ENCODE measurements at regions not wholly inside any gene's neighbourhood (a gene's known extent, or its start where the extent isn't known, plus 50 kb on each side); places are given as distances from the start of the nearest gene placed in this dataset.

DNA sequence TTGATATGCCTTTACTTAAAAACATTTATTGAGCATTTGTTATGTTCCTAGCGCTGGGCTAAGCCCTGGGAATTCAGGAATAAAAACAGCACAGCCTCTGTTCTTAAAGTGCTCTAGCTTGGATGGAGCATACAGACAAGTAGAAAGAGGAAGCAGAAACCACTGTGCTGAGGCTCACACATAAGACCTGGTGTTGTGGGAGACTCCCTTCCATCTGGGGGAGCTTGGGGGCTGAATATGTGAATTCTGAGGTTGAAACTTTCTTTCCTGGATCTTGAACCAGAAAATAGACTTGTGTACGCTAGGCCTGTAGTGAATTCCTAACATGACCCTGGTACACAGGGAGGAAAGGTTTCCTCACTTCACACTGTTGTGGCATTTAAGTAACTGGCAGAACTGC, 209.9 kb downstream of the ZNF326 start:
- no peak overlapping the region for H2AFZ ChIP-seq
- no peak for DNase-seq (ENCODE audit: low spot score)
- H3K27ac ChIP-seq: no peak overlapping the region
- H3K79me2 ChIP-seq: no peaks in the 10 kb centered on the region
- no peaks in the 10 kb centered on the region for H4K20me1 ChIP-seq (ENCODE audit: insufficient read depth, poor library complexity, severe bottlenecking)
- H3K9me2 ChIP-seq (replicated peaks; ENCODE audit: insufficient read depth): no peaks in the 10 kb centered on the region
- no peak overlapping the region for H3K4me3 ChIP-seq
- no peak overlapping the region for H3K4me2 ChIP-seq
- H3K9me3 ChIP-seq (ENCODE audit: low read depth): no peaks in the 10 kb centered on the region
- 97% methylated on average over 2 of the region's 2 CpGs for WGBS (ENCODE audit: low lambda C conversion rate, missing lambda C conversion rate)
- no peaks in the 10 kb centered on the region for H3K4me1 ChIP-seq (ENCODE audit: insufficient read depth)
- no peaks in the 10 kb centered on the region for H3K36me3 ChIP-seq (replicated peaks; ENCODE audit: insufficient read depth, low read depth)
- H3K27me3 ChIP-seq: no peaks in the 10 kb centered on the region
- no peak for TF ChIP-seq CTCF (IDR thresholded peaks at IDR 0.05; ENCODE audit: poor library complexity)
- TF ChIP-seq EZH2 (IDR thresholded peaks at IDR 0.05; ENCODE audit: borderline replicate concordance): no peak
- no peak for TF ChIP-seq EZH2phosphoT487 (IDR thresholded peaks at IDR 0.05; ENCODE audit: low read depth, severe bottlenecking, unreplicated experiment)

GRCh38 chr1:90204023-90204590, 209.2 kb downstream of the ZNF326 start:
- no peaks in the 10 kb centered on the region for H3K9me3 ChIP-seq (ENCODE audit: low read depth)
- H3K4me2 ChIP-seq: no peak overlapping the region
- no peaks in the 10 kb centered on the region for H3K27me3 ChIP-seq
- DNase-seq (ENCODE audit: low spot score): no peak
- no peaks in the 10 kb centered on the region for H3K4me1 ChIP-seq (ENCODE audit: insufficient read depth)
- no peaks in the 10 kb centered on the region for H3K79me2 ChIP-seq
- no peak overlapping the region for H2AFZ ChIP-seq
- H3K27ac ChIP-seq: no peak overlapping the region
- 74% methylated on average over 2 of the region's 2 CpGs for WGBS (ENCODE audit: low lambda C conversion rate, missing lambda C conversion rate)
- H3K4me3 ChIP-seq: no peak overlapping the region
- no peaks in the 10 kb centered on the region for H3K36me3 ChIP-seq (replicated peaks; ENCODE audit: insufficient read depth, low read depth)
- no peaks in the 10 kb centered on the region for H4K20me1 ChIP-seq (ENCODE audit: insufficient read depth, poor library complexity, severe bottlenecking)
- no peak for TF ChIP-seq EZH2phosphoT487 (IDR thresholded peaks at IDR 0.05; ENCODE audit: low read depth, severe bottlenecking, unreplicated experiment)
- no peak for TF ChIP-seq CTCF (IDR thresholded peaks at IDR 0.05; ENCODE audit: poor library complexity)
- TF ChIP-seq EZH2 (IDR thresholded peaks at IDR 0.05; ENCODE audit: borderline replicate concordance): no peak
- no peaks in the 10 kb centered on the region for H3K9me2 ChIP-seq (replicated peaks; ENCODE audit: insufficient read depth)

DNA sequence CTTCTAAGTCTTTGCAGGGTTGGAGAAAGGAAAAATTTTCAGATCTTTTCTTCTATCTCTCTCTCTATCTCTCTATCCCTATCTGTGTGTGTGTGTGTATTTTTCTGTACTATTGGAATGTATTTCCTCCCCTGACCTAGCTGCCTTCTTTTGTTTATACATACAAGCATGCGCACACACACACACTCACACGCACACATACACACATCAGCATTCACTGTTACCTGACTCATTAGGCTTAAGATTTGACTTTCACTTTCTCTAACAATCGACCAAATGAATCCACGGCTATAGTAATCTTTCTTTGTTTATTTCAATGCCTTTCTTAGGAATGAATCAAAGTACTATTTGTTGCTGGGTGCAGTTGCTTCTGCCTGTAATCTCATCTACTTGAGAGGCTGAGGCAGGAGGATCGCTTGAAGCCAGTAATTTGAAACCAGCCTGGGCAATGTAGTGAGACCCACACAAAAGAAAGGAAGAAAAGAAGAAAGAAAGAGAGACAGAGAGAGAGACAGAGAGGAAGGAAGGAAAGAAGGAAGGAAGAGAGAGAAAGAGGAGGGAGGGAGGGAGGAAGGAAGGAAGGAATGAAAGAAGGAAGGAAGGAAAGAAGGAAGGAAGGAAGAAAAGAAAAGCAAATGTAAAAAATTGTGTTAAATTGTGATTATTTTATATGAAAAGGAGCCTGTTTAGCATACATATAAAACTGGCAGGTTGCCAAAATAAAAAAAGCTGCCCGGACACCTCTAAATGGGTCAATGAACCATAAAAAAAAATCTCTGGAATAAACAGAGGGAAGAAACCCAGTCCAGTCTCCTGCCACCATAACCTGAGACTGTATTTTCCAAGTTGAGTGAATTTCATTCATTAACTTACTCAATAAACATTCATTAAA, 206.8 kb downstream of the ZNF326 start:
- Histone ChIP-seq H3K36me3 (replicated peaks; ENCODE audit: insufficient read depth, low read depth) (no peaks in the 10 kb centered on the region), H3K79me2 (no peaks in the 10 kb centered on the region), H3K4me3 (no peak overlapping the region), H3K4me2 (no peak overlapping the region), H3K27ac (no peak overlapping the region), H3K9me2 (replicated peaks; ENCODE audit: insufficient read depth) (no peaks in the 10 kb centered on the region), H3K9me3 (ENCODE audit: low read depth) (no peaks in the 10 kb centered on the region), H3K4me1 (ENCODE audit: insufficient read depth) (peaks cover 5% of the 10 kb centered on the region), H4K20me1 (ENCODE audit: insufficient read depth, poor library complexity, severe bottlenecking) (no peaks in the 10 kb centered on the region), H2AFZ (no peak overlapping the region), H3K27me3 (peaks cover 7% of the 10 kb centered on the region)
- no peak for DNase-seq (ENCODE audit: low spot score)
- TF ChIP-seq EZH2phosphoT487 (IDR thresholded peaks at IDR 0.05; ENCODE audit: low read depth, severe bottlenecking, unreplicated experiment) (no peak), CTCF (IDR thresholded peaks at IDR 0.05; ENCODE audit: poor library complexity) (no peak), EZH2 (IDR thresholded peaks at IDR 0.05; ENCODE audit: borderline replicate concordance) (no peak)
- whole genome bisulfite sequencing (ENCODE audit: low lambda C conversion rate, missing lambda C conversion rate): 75% methylated on average over 6 of the region's 6 CpGs
